K562 (cell line): ENCODE measurements at regions not wholly inside any gene's neighbourhood (a gene's known extent, or its start where the extent isn't known, plus 50 kb on each side); places are given as distances from the start of the nearest gene placed in this dataset.

ENCODE experiments used
- CTCF ChIP-seq, 3 experiments: IDR thresholded peaks in 2 of 3; conservative IDR thresholded peaks in 1 of 3; 2 replicates each; pipeline ENCODE4 v1.5.1; 2011 to 2012; ENCODE audit warnings: low read length in 3 of 3, mild to moderate bottlenecking in 3 of 3, control low read depth in 2 of 3, improper control_type of control experiment in 1 of 3, inconsistent platforms in 1 of 3, low read depth in 1 of 3, mixed read lengths in 1 of 3, moderate library complexity in 1 of 3; ENCODE audit not compliant: insufficient read depth in 2 of 3
- HDAC1 ChIP-seq, 2 experiments: fragments of 450-650 bp; IDR thresholded peaks; 2 replicates each; pipeline ENCODE4 v1.6.1; 2016 to 2017; ENCODE audit warnings: inconsistent platforms in 1 of 2, mild to moderate bottlenecking in 1 of 2, moderate library complexity in 1 of 2
- JUND ChIP-seq, 2 experiments: IDR thresholded peaks; 2 replicates in 1 of 2; 3 replicates in 1 of 2; pipeline ENCODE4 v1.6.1; 2011; ENCODE audit warnings: borderline replicate concordance in 2 of 2, low read depth in 2 of 2, low read length in 2 of 2, improper control_type of control experiment in 1 of 2, missing biosample characterization in 1 of 2, missing genetic modification characterization in 1 of 2, missing genetic modification reagents in 1 of 2
- PHB2 ChIP-seq: fragments of 450-650 bp; IDR thresholded peaks from 2 replicates; pipeline ENCODE4 v1.6.1; 2017; ENCODE audit warnings: low read depth
- PKNOX1 ChIP-seq: fragments of 450-650 bp; IDR thresholded peaks from 2 replicates; pipeline ENCODE4 v1.6.1; 2016
- RBM17 ChIP-seq: fragments of 200-400 bp; formaldehyde crosslinking; IDR thresholded peaks from 2 replicates; pipeline ENCODE4 v1.6.1; 2017; ENCODE audit warnings: low read depth, mild to moderate bottlenecking, low read length, borderline replicate concordance
- ZFX ChIP-seq: sonication (generic); formaldehyde crosslinking; IDR thresholded peaks from 2 replicates; pipeline ENCODE4 v1.8.0; 2022; ENCODE audit warnings: mild to moderate bottlenecking, missing genetic modification reagents, moderate library complexity
- ZNF224 ChIP-seq: sonication (generic); formaldehyde crosslinking; IDR thresholded peaks from 2 replicates; pipeline ENCODE4 v1.8.0; 2022; ENCODE audit warnings: mild to moderate bottlenecking, missing genetic modification reagents

- TF ChIP-seq JUND (IDR thresholded peaks at IDR 0.05; ENCODE audit: borderline replicate concordance, low read depth, low read length) (no peak), JUND (tag; IDR thresholded peaks at IDR 0.05; ENCODE audit: borderline replicate concordance, low read depth, low read length) (no peak), RBM17 (no peak), HDAC1 (IDR thresholded peaks at IDR 0.05) (no peak), CTCF (IDR thresholded peaks at IDR 0.05 in 2 of 3, conservative IDR thresholded peaks at IDR 0.05 in 1 of 3; ENCODE audit: insufficient read depth in 2 of 3, low read depth in 1 of 3, low read length in 3 of 3) (no peak), ZFX (no peak), ZNF224 (no peak), PKNOX1 (no peak), PHB2 (no peak)
Observed at GRCh38 chr20:48385527-48385926, 442.3 kb downstream of the PREX1 start.
